Myocyte (in vitro differentiated cells): ENCODE measurements at regions not wholly inside any gene's neighbourhood (a gene's known extent, or its start where the extent isn't known, plus 50 kb on each side); places are given as distances from the start of the nearest gene placed in this dataset.

ENCODE experiments used
- DNase-seq: peaks from one replicate; pipeline ENCODE4 v3.0.0-alpha.2; 2012; ENCODE audit warnings: low read depth

GRCh38 chr2:898319-898718 is 52.3 kb upstream of the SNTG2 start:
- DNase-seq: no peak

GRCh38 chr2:897091-897490 is 53.6 kb upstream of the SNTG2 start:
- no peak for DNase-seq

GRCh38 chr2:893311-893710 is 57.3 kb upstream of the SNTG2 start:
- DNase-seq: no peak

GRCh38 chr2:892892-893291 is 57.8 kb upstream of the SNTG2 start:
- no peak for DNase-seq

- no peak for DNase-seq
These were observed 58.2 kb upstream of the SNTG2 start for GRCh38 chr2:892401-892800.

- DNase-seq: no peak
These were observed 58.9 kb upstream of the SNTG2 start for GRCh38 chr2:891734-892133.

GRCh38 chr2:890791-891190 is 59.9 kb upstream of the SNTG2 start:
- no peak for DNase-seq

- DNase-seq: no peak
These were observed 60.4 kb upstream of the SNTG2 start for GRCh38 chr2:890214-890613.

GRCh38 chr2:888906-889566 is 61.6 kb upstream of the SNTG2 start:
- no peak for DNase-seq

GRCh38 chr2:888211-888801 is 62.3 kb upstream of the SNTG2 start:
- DNase-seq: no peak

GRCh38 chr2:887639-888038 is 63.0 kb upstream of the SNTG2 start:
- DNase-seq: no peak

- DNase-seq: no peak
These were observed 64.3 kb upstream of the SNTG2 start for GRCh38 chr2:886072-887022.

GRCh38 chr2:885230-886071 is 65.2 kb upstream of the SNTG2 start:
- DNase-seq: no peak

- DNase-seq: no peak
These were observed 66.6 kb upstream of the SNTG2 start for GRCh38 chr2:883803-884748.

GRCh38 chr2:883260-883802 is 67.3 kb upstream of the SNTG2 start:
- no peak for DNase-seq

GRCh38 chr2:881204-881918 is 69.3 kb upstream of the SNTG2 start:
- no peak for DNase-seq

GRCh38 chr2:880201-880970 is 70.3 kb upstream of the SNTG2 start:
- DNase-seq: no peak

GRCh38 chr2:879540-879939 is 71.1 kb upstream of the SNTG2 start:
- no peak for DNase-seq
